Osteoblast (primary cell): ENCODE measurements at regions not wholly inside any gene's neighbourhood (a gene's known extent, or its start where the extent isn't known, plus 50 kb on each side); places are given as distances from the start of the nearest gene placed in this dataset.

Experiments used
- DNase-seq: peaks from one replicate; pipeline ENCODE4 v3.0.0; 2011; ENCODE audit warnings: low spot score, mixed read lengths; ENCODE audit not compliant: insufficient read length; ENCODE audit errors: missing footprints
- H2AFZ ChIP-seq: 2 replicates; pipeline ENCODE4 v1.6.0; 2011; ENCODE audit warnings: mild to moderate bottlenecking, low read length
- H3K27ac ChIP-seq: 2 replicates; pipeline ENCODE4 v1.5.1; 2011; ENCODE audit warnings: mild to moderate bottlenecking, low read depth, low read length, moderate library complexity
- H3K27me3 ChIP-seq: 2 replicates; pipeline ENCODE4 v1.6.0; 2012; ENCODE audit warnings: mild to moderate bottlenecking, control low read depth, inconsistent platforms, low read length, moderate library complexity; ENCODE audit not compliant: insufficient read depth
- H3K36me3 ChIP-seq: 2 replicates; pipeline ENCODE4 v1.5.1; 2011; ENCODE audit warnings: mild to moderate bottlenecking, low read length, control low read depth, moderate library complexity; ENCODE audit not compliant: insufficient read depth
- H3K4me1 ChIP-seq: 2 replicates; pipeline ENCODE4 v1.5.1; 2011; ENCODE audit warnings: mild to moderate bottlenecking, low read length, control low read depth, moderate library complexity; ENCODE audit not compliant: insufficient read depth
- H3K4me2 ChIP-seq: 2 replicates; pipeline ENCODE4 v1.6.0; 2011; ENCODE audit warnings: mild to moderate bottlenecking, low read length; ENCODE audit not compliant: insufficient read depth
- H3K4me3 ChIP-seq: fragments of 200-600 bp; sonication (generic); 3 replicates; pipeline ENCODE4 v1.5.1; 2012; ENCODE audit warnings: mild to moderate bottlenecking, low read length, inconsistent platforms; ENCODE audit not compliant: insufficient read depth
- H3K79me2 ChIP-seq: 2 replicates; pipeline ENCODE4 v1.6.0; 2012; ENCODE audit warnings: mild to moderate bottlenecking, low read length, control low read depth, inconsistent platforms; ENCODE audit not compliant: insufficient read depth
- H3K9me3 ChIP-seq: 2 replicates; pipeline ENCODE4 v1.5.1; 2011; ENCODE audit warnings: low read depth, low read length, control low read depth
- H4K20me1 ChIP-seq: 2 replicates; pipeline ENCODE4 v1.6.0; 2012; ENCODE audit warnings: mild to moderate bottlenecking, low read length, control low read depth; ENCODE audit not compliant: insufficient read depth
- TF ChIP-seq, protein P1 (sequence below): IDR thresholded peaks from 2 replicates; pipeline ENCODE4 v1.5.1; 2011; ENCODE audit warnings: mild to moderate bottlenecking, low read depth, low read length, moderate library complexity; ENCODE audit errors: extremely low read depth

DNA sequence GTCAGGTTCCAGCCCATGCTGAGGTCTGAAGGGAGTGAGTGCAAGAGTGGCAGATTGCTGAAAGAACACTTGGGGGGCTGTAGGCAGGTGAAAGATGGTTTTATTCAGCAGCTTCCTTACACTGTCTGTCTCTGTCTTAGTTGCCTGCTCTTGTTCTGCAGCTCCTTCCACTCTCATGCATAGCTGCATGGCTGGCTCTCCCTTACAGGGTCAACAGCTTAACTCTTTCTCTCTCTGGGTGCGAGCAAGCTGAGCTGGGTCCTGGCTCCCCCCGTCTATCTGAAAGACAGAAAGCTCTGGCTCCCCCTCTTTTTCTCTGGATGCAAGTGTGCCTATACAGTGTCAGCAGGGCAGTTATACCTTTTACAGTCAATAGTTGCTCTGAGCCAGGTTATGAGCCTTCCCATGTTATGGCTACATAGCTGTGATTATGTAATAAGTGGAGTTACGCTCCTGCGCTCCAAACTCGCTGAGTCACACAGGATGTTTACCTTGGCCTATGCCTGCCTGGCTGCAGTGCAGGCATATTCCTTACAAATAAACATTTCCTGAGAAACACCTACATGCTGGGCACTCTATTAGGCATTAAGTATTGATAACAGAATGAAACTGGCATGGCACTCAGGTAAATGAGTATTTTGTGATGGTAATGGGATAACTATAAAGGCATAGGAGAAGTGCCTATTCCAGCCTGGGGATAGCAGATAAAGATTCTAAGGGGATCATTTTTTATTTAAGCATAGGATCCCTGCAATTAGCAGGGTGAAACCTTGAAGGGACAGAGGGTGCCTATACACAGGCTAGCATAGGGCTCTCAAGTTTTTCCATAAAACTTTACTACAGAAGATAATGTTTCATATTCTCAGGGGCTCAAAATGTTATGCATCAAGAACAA, 826.9 kb upstream of the PCDH9 start:
- H4K20me1 ChIP-seq: no peaks in the 10 kb centered on the region
- no peak overlapping the region for H3K27ac ChIP-seq
- no peak overlapping the region for H3K4me2 ChIP-seq
- H3K4me1 ChIP-seq: no peaks in the 10 kb centered on the region
- DNase-seq: no peak
- H3K36me3 ChIP-seq: no peaks in the 10 kb centered on the region
- H2AFZ ChIP-seq: no peak overlapping the region
- TF ChIP-seq, protein P1, sequence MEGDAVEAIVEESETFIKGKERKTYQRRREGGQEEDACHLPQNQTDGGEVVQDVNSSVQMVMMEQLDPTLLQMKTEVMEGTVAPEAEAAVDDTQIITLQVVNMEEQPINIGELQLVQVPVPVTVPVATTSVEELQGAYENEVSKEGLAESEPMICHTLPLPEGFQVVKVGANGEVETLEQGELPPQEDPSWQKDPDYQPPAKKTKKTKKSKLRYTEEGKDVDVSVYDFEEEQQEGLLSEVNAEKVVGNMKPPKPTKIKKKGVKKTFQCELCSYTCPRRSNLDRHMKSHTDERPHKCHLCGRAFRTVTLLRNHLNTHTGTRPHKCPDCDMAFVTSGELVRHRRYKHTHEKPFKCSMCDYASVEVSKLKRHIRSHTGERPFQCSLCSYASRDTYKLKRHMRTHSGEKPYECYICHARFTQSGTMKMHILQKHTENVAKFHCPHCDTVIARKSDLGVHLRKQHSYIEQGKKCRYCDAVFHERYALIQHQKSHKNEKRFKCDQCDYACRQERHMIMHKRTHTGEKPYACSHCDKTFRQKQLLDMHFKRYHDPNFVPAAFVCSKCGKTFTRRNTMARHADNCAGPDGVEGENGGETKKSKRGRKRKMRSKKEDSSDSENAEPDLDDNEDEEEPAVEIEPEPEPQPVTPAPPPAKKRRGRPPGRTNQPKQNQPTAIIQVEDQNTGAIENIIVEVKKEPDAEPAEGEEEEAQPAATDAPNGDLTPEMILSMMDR: no peak
- H3K27me3 ChIP-seq: no peaks in the 10 kb centered on the region
- no peaks in the 10 kb centered on the region for H3K79me2 ChIP-seq
- H3K4me3 ChIP-seq: no peak overlapping the region
- H3K9me3 ChIP-seq: no peaks in the 10 kb centered on the region

- H3K79me2 ChIP-seq: no peaks in the 10 kb centered on the region
- H4K20me1 ChIP-seq: no peaks in the 10 kb centered on the region
- H3K4me3 ChIP-seq: no peak overlapping the region
- no peak overlapping the region for H3K27ac ChIP-seq
- H2AFZ ChIP-seq: no peak overlapping the region
- TF ChIP-seq, protein P1: no peak
- H3K27me3 ChIP-seq: no peaks in the 10 kb centered on the region
- no peak overlapping the region for H3K4me2 ChIP-seq
- H3K4me1 ChIP-seq: no peaks in the 10 kb centered on the region
- H3K36me3 ChIP-seq: no peaks in the 10 kb centered on the region
- no peaks in the 10 kb centered on the region for H3K9me3 ChIP-seq
- DNase-seq: no peak
These were observed 821.8 kb upstream of the PCDH9 start for GRCh38 chr13:68051910-68052309.

GRCh38 chr13:68050761-68051160, 820.6 kb upstream of the PCDH9 start:
- no peak for DNase-seq
- H3K27me3 ChIP-seq: no peaks in the 10 kb centered on the region
- H3K27ac ChIP-seq: no peak overlapping the region

GRCh38 chr13:68048802-68049359, 818.7 kb upstream of the PCDH9 start:
- Histone ChIP-seq H3K4me2 (no peak overlapping the region), H3K27ac (no peak overlapping the region), H3K9me3 (no peaks in the 10 kb centered on the region), H4K20me1 (no peaks in the 10 kb centered on the region), H2AFZ (no peak overlapping the region), H3K36me3 (no peaks in the 10 kb centered on the region), H3K4me3 (no peak overlapping the region), H3K4me1 (no peaks in the 10 kb centered on the region), H3K79me2 (no peaks in the 10 kb centered on the region), H3K27me3 (no peaks in the 10 kb centered on the region)
- no peak for DNase-seq
- TF ChIP-seq, protein P1: no peak

More at GRCh38 chr13:68050761-68051160, 820.6 kb upstream of the PCDH9 start:
- H3K4me3 ChIP-seq: no peak overlapping the region
- H4K20me1 ChIP-seq: no peaks in the 10 kb centered on the region
- H2AFZ ChIP-seq: no peak overlapping the region
- no peaks in the 10 kb centered on the region for H3K79me2 ChIP-seq
- no peak overlapping the region for H3K4me2 ChIP-seq
- no peaks in the 10 kb centered on the region for H3K36me3 ChIP-seq
- no peaks in the 10 kb centered on the region for H3K4me1 ChIP-seq
- TF ChIP-seq, protein P1: no peak
- H3K9me3 ChIP-seq: no peaks in the 10 kb centered on the region
